Neural progenitor cell (in vitro differentiated cells): ENCODE measurements at regions not wholly inside any gene's neighbourhood (a gene's known extent, or its start where the extent isn't known, plus 50 kb on each side); places are given as distances from the start of the nearest gene placed in this dataset.

Source experiments
- DNase-seq: peaks from one replicate; pipeline ENCODE4 v3.0.0-alpha.2; 2016; ENCODE audit warnings: low spot score
- H2AFZ ChIP-seq: fragments of 200-600 bp; sonication (generic); replicated peaks from 2 replicates; pipeline ENCODE4 v1.6.1; 2016; ENCODE audit warnings: antibody characterized with exemption
- H3F3A ChIP-seq: fragments of 200-600 bp; sonication (generic); 2 replicates; pipeline ENCODE4 v1.6.1; 2016; ENCODE audit warnings: antibody characterized with exemption, low read depth
- H3K27ac ChIP-seq: fragments of 200-600 bp; sonication (generic); 2 replicates; pipeline ENCODE4 v1.5.1; 2016; ENCODE audit warnings: mild to moderate bottlenecking
- H3K27me3 ChIP-seq: fragments of 200-600 bp; sonication (generic); 2 replicates; pipeline ENCODE4 v1.6.1; 2016; ENCODE audit warnings: mild to moderate bottlenecking, moderate library complexity
- H3K36me3 ChIP-seq: fragments of 200-600 bp; sonication (generic); 2 replicates; pipeline ENCODE4 v1.5.1; 2016
- H3K4me1 ChIP-seq: fragments of 200-600 bp; sonication (generic); 2 replicates; pipeline ENCODE4 v1.6.1; 2016; ENCODE audit warnings: mixed run types
- H3K4me2 ChIP-seq: fragments of 200-600 bp; sonication (generic); 2 replicates; pipeline ENCODE4 v1.6.1; 2016
- H3K4me3 ChIP-seq: fragments of 200-600 bp; sonication (generic); 2 replicates; pipeline ENCODE4 v1.5.1; 2016
- H3K79me2 ChIP-seq: fragments of 200-600 bp; sonication (generic); 2 replicates; pipeline ENCODE4 v1.6.1; 2016; ENCODE audit warnings: low read depth
- H3K9ac ChIP-seq: fragments of 200-600 bp; sonication (generic); 2 replicates; pipeline ENCODE4 v1.6.1; 2016
- H3K9me3 ChIP-seq: fragments of 200-600 bp; sonication (generic); 2 replicates; pipeline ENCODE4 v1.5.1; 2016; ENCODE audit warnings: low read depth
- H4K20me1 ChIP-seq: fragments of 200-600 bp; sonication (generic); 2 replicates; pipeline ENCODE4 v1.6.1; 2016; ENCODE audit warnings: low read depth
- H3K27ac Mint-ChIP-seq: 3 replicates; pipeline ENCODE4 v1.8.0; 2021; ENCODE audit warnings: mixed read lengths
- H3K27me3 Mint-ChIP-seq: 2 replicates; pipeline ENCODE4 v1.8.0; 2022; ENCODE audit warnings: low read depth, mild to moderate bottlenecking, inconsistent platforms, moderate library complexity, mixed read lengths; ENCODE audit not compliant: insufficient read depth
- H3K36me3 Mint-ChIP-seq: 3 replicates; pipeline ENCODE4 v1.8.0; 2021; ENCODE audit warnings: mixed read lengths
- H3K4me1 Mint-ChIP-seq: 3 replicates; pipeline ENCODE4 v1.8.0; 2021; ENCODE audit warnings: mixed read lengths
- H3K4me3 Mint-ChIP-seq: 3 replicates; pipeline ENCODE4 v1.8.0; 2021; ENCODE audit warnings: mild to moderate bottlenecking, moderate library complexity, mixed read lengths
- H3K9me3 Mint-ChIP-seq: 3 replicates; pipeline ENCODE4 v1.8.0; 2020; ENCODE audit warnings: mixed read lengths
- EZH2 ChIP-seq: fragments of 200-600 bp; sonication (generic); IDR thresholded peaks from 2 replicates; pipeline ENCODE4 v1.6.1; 2017; ENCODE audit warnings: antibody characterized with exemption, mild to moderate bottlenecking, moderate library complexity
- EZH2phosphoT487 ChIP-seq: fragments of 200-600 bp; sonication (generic); IDR thresholded peaks from 2 replicates; pipeline ENCODE4 v1.6.1; 2017; ENCODE audit warnings: antibody characterized with exemption
- TF ChIP-seq, protein P1 (sequence below): fragments of 200-600 bp; sonication (generic); IDR thresholded peaks from 2 replicates; pipeline ENCODE4 v1.5.1; 2017; ENCODE audit warnings: antibody characterized with exemption, mild to moderate bottlenecking

DNA sequence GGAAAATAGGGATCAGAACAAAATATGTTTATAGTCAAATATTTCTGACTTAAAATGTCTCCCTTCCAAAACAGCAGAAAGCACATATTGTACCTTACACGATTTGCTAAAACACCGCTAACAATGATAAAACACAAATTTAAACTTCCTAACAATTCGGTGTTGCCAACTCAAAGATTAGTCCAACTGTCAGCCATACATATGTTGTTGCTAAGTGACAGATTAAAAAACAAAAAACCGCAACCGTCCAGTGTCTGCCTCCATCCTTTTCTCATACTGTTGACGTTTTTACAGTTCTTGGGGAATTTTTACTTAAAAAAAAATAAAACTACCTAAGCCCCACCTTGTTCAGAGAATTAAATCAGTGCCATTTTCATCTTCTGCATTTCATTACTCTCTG lies 118.0 kb downstream of the RAB11FIP2 start:
- no peak overlapping the region for H3K4me2 ChIP-seq
- H3K4me1 ChIP-seq, result peaks cover 15% of the 10 kb centered on the region
- H3K27me3 Mint-ChIP-seq, result no peaks in the 10 kb centered on the region
- no peaks in the 10 kb centered on the region for H3K36me3 ChIP-seq
- H3F3A ChIP-seq, result peaks cover 16% of the 10 kb centered on the region
- peaks cover 3% of the 10 kb centered on the region for H3K4me1 Mint-ChIP-seq
- no peak for TF ChIP-seq EZH2
- TF ChIP-seq, protein P1, sequence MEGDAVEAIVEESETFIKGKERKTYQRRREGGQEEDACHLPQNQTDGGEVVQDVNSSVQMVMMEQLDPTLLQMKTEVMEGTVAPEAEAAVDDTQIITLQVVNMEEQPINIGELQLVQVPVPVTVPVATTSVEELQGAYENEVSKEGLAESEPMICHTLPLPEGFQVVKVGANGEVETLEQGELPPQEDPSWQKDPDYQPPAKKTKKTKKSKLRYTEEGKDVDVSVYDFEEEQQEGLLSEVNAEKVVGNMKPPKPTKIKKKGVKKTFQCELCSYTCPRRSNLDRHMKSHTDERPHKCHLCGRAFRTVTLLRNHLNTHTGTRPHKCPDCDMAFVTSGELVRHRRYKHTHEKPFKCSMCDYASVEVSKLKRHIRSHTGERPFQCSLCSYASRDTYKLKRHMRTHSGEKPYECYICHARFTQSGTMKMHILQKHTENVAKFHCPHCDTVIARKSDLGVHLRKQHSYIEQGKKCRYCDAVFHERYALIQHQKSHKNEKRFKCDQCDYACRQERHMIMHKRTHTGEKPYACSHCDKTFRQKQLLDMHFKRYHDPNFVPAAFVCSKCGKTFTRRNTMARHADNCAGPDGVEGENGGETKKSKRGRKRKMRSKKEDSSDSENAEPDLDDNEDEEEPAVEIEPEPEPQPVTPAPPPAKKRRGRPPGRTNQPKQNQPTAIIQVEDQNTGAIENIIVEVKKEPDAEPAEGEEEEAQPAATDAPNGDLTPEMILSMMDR, result no peak
- TF ChIP-seq EZH2phosphoT487, result no peak
- H3K79me2 ChIP-seq, result no peaks in the 10 kb centered on the region
- H3K27me3 ChIP-seq, result no peaks in the 10 kb centered on the region
- H3K27ac ChIP-seq, result no peak overlapping the region
- no peaks in the 10 kb centered on the region for H3K9me3 Mint-ChIP-seq
- H3K4me3 Mint-ChIP-seq, result no peak overlapping the region
- DNase-seq, result no peak
- peak overlapping the region; percentile 30 for H3K27ac Mint-ChIP-seq
- no peaks in the 10 kb centered on the region for H3K9me3 ChIP-seq
- no peaks in the 10 kb centered on the region for H4K20me1 ChIP-seq
- H3K36me3 Mint-ChIP-seq, result no peaks in the 10 kb centered on the region
- no peak overlapping the region for H3K9ac ChIP-seq
- H3K4me3 ChIP-seq, result no peak overlapping the region
- no peak overlapping the region for H2AFZ ChIP-seq

DNA sequence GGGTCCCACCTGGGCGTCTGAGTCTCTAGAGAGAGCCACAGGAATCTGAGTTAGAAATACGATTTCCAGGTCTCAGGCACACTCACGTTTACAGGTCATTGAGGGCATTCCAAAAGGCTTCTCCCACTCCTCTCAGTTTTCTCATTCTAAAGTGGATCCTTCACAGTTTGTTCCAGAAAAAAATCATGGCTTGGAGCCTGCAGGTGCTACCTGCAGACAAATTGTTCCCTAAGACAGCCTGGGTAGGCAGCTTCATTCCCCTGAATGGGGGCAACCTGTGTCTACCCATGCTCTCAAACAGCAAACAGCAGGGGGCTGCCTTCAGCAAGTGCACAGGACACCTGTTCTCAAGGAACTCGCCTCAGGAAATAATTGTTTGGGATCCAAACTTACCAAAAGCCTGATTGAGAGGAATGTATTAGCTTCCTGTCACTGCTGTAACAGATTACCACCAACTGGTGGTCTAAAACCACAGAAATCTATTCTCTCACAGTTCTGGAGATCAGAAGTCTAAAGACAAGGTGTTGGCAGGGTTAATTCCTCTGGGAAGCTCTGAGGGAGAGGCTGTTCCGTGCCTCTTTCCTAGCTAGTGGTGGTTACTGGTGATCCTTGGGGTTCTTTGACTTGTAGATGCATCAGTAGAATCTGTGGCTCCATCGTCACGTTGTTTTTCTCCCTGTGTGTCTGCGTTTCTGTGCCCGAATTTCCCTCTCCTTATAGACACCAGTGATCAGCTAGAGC lies 117.2 kb downstream of the RAB11FIP2 start:
- peaks cover 4% of the 10 kb centered on the region for H3K4me1 Mint-ChIP-seq
- H3K27me3 Mint-ChIP-seq, result no peaks in the 10 kb centered on the region
- Histone ChIP-seq H3F3A (peaks cover 21% of the 10 kb centered on the region), H4K20me1 (no peaks in the 10 kb centered on the region), H3K36me3 (no peaks in the 10 kb centered on the region), H3K27me3 (no peaks in the 10 kb centered on the region), H3K79me2 (no peaks in the 10 kb centered on the region), H3K9ac (no peak overlapping the region), H2AFZ (no peak overlapping the region), H3K4me3 (no peak overlapping the region), H3K4me2 (peak overlapping the region; percentile 34), H3K4me1 (peaks cover 21% of the 10 kb centered on the region), H3K9me3 (no peaks in the 10 kb centered on the region), H3K27ac (no peak overlapping the region)
- H3K4me3 Mint-ChIP-seq, result no peak overlapping the region
- TF ChIP-seq EZH2, result no peak
- TF ChIP-seq, protein P1, result no peak
- TF ChIP-seq EZH2phosphoT487, result no peak
- no peaks in the 10 kb centered on the region for H3K9me3 Mint-ChIP-seq
- DNase-seq, result peak; percentile 43
- H3K36me3 Mint-ChIP-seq, result no peaks in the 10 kb centered on the region
- H3K27ac Mint-ChIP-seq, result no peak overlapping the region

DNA sequence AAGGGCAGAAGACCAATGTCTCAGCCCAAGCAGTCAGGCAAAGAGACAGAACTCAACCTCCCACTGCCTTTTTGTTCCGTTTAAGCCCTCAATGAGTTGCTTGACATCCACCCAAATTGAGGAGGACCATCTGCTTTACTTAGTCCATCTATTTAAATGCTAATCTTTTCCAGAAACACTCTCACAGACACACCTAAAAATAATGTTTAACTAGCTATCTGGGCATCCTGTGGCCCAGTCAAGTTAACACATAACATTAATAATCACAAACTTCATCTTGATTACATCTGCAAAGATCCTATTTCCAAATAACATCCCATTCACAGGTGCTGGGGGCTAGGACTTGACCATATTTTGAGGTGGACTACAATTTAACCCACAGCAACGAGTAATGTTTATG lies 115.7 kb downstream of the RAB11FIP2 start:
- Histone ChIP-seq H3K9ac (no peak overlapping the region), H3K36me3 (no peaks in the 10 kb centered on the region), H2AFZ (no peak overlapping the region), H3K27ac (no peak overlapping the region), H3K4me2 (no peak overlapping the region), H3F3A (peaks cover 23% of the 10 kb centered on the region), H3K4me1 (peaks cover 36% of the 10 kb centered on the region), H4K20me1 (no peaks in the 10 kb centered on the region), H3K27me3 (no peaks in the 10 kb centered on the region), H3K4me3 (no peak overlapping the region), H3K79me2 (no peaks in the 10 kb centered on the region), H3K9me3 (no peaks in the 10 kb centered on the region)
- DNase-seq, result no peak
- H3K9me3 Mint-ChIP-seq, result no peaks in the 10 kb centered on the region
- TF ChIP-seq EZH2, result no peak
- TF ChIP-seq, protein P1, result no peak
- TF ChIP-seq EZH2phosphoT487, result no peak
- H3K36me3 Mint-ChIP-seq, result no peaks in the 10 kb centered on the region
- no peak overlapping the region for H3K4me3 Mint-ChIP-seq
- peaks cover 11% of the 10 kb centered on the region for H3K4me1 Mint-ChIP-seq
- no peak overlapping the region for H3K27ac Mint-ChIP-seq
- H3K27me3 Mint-ChIP-seq, result peaks cover 6% of the 10 kb centered on the region
